ENCODE measurements at regions not wholly inside any gene's neighbourhood (a gene's known extent, or its start where the extent isn't known, plus 50 kb on each side); places are given as distances from the start of the nearest gene placed in this dataset.

DNA sequence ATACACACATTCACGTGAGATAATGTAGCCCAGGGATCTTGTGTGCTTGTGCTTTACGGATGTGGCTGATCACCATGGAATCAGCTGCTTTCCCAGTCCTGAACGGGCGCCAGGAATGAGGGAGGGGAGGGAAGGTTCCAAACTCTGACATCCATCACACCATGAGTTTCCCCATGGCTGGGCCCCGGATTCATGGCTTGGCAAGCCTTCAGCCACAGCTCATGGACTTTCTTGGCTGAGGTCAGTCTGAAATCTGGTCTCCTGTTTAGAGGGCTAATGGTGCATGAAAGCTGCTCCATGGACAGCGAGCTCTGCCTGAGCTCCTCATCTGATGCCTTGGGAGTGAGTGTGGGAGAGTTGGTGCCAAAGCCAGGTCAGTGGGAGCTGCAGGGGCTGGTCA is 767.6 kb upstream of the EEF2KMT start:
- TF ChIP-seq, protein P1, sequence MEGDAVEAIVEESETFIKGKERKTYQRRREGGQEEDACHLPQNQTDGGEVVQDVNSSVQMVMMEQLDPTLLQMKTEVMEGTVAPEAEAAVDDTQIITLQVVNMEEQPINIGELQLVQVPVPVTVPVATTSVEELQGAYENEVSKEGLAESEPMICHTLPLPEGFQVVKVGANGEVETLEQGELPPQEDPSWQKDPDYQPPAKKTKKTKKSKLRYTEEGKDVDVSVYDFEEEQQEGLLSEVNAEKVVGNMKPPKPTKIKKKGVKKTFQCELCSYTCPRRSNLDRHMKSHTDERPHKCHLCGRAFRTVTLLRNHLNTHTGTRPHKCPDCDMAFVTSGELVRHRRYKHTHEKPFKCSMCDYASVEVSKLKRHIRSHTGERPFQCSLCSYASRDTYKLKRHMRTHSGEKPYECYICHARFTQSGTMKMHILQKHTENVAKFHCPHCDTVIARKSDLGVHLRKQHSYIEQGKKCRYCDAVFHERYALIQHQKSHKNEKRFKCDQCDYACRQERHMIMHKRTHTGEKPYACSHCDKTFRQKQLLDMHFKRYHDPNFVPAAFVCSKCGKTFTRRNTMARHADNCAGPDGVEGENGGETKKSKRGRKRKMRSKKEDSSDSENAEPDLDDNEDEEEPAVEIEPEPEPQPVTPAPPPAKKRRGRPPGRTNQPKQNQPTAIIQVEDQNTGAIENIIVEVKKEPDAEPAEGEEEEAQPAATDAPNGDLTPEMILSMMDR (conservative IDR thresholded peaks at IDR 0.05; ENCODE audit: low read depth, low read length), result no peak
- no peak for TF ChIP-seq EZH2phosphoT487 (IDR thresholded peaks at IDR 0.05; ENCODE audit: borderline replicate concordance, low read length)
